ENCODE measurements at regions not wholly inside any gene's neighbourhood (a gene's known extent, or its start where the extent isn't known, plus 50 kb on each side); places are given as distances from the start of the nearest gene placed in this dataset.

GRCh38 chr3:113354307-113354706, 87.0 kb downstream of the CFAP44 start:
- 87 to 100% methylated on average over 1 of the region's 1 CpG for WGBS, 2 experiments (ENCODE audit: insufficient coverage in 1 of 2, insufficient read length in 1 of 2)

GRCh38 chr3:113353678-113354077, 87.6 kb downstream of the CFAP44 start:
- H3K36me3 ChIP-seq (ENCODE audit: control insufficient read depth, insufficient read depth, low read length), result no peaks in the 10 kb centered on the region
- H3K27me3 ChIP-seq (ENCODE audit: control insufficient read depth, insufficient read depth, low read length, poor library complexity, severe bottlenecking), result no peaks in the 10 kb centered on the region
- Mint-ChIP-seq H3K36me3 (ENCODE audit: low read depth) (no peaks in the 10 kb centered on the region), H3K27ac (no peak overlapping the region), H3K4me3 (no peak overlapping the region), H3K4me1 (no peaks in the 10 kb centered on the region), H3K9me3 (peaks cover 15% of the 10 kb centered on the region), H3K27me3 (ENCODE audit: insufficient read depth) (no peaks in the 10 kb centered on the region)
- peaks cover 21% of the 10 kb centered on the region for H3K9me3 ChIP-seq (ENCODE audit: control insufficient read depth, low read length)
- WGBS, 2 experiments (ENCODE audit: insufficient coverage in 1 of 2, insufficient read length in 1 of 2), result 64 to 75% methylated on average over 1 of the region's 1 CpG
- H3K27ac ChIP-seq (ENCODE audit: low read depth, low read length), result no peak overlapping the region
- H3K4me3 ChIP-seq (ENCODE audit: low read length), result no peak overlapping the region
- no peak for DNase-seq
- H3K9ac ChIP-seq (ENCODE audit: extremely low read depth, low read length, poor library complexity, severe bottlenecking), result no peak overlapping the region
- peaks cover 5% of the 10 kb centered on the region for H3K4me1 ChIP-seq (ENCODE audit: control insufficient read depth, insufficient read depth, low read length)
- TF ChIP-seq CTCF (conservative IDR thresholded peaks at IDR 0.05), result no peak

More at GRCh38 chr3:113354307-113354706, 87.0 kb downstream of the CFAP44 start:
- Histone ChIP-seq H3K9ac (ENCODE audit: extremely low read depth, low read length, poor library complexity, severe bottlenecking) (no peak overlapping the region), H3K9me3 (ENCODE audit: control insufficient read depth, low read length) (peaks cover 18% of the 10 kb centered on the region), H3K27ac (ENCODE audit: low read depth, low read length) (no peak overlapping the region), H3K4me3 (ENCODE audit: low read length) (no peak overlapping the region), H3K4me1 (ENCODE audit: control insufficient read depth, insufficient read depth, low read length) (peaks cover 3% of the 10 kb centered on the region), H3K36me3 (ENCODE audit: control insufficient read depth, insufficient read depth, low read length) (no peaks in the 10 kb centered on the region), H3K27me3 (ENCODE audit: control insufficient read depth, insufficient read depth, low read length, poor library complexity, severe bottlenecking) (no peaks in the 10 kb centered on the region)
- H3K4me1 Mint-ChIP-seq, result no peaks in the 10 kb centered on the region
- DNase-seq, result no peak
- no peaks in the 10 kb centered on the region for H3K27me3 Mint-ChIP-seq (ENCODE audit: insufficient read depth)
- H3K9me3 Mint-ChIP-seq, result peaks cover 10% of the 10 kb centered on the region
- H3K4me3 Mint-ChIP-seq, result no peak overlapping the region
- H3K27ac Mint-ChIP-seq, result no peak overlapping the region
- no peak for TF ChIP-seq CTCF (conservative IDR thresholded peaks at IDR 0.05)
- H3K36me3 Mint-ChIP-seq (ENCODE audit: low read depth), result no peaks in the 10 kb centered on the region

GRCh38 chr3:113340785-113341184, 100.5 kb downstream of the CFAP44 start:
- H3K4me1 ChIP-seq (ENCODE audit: control insufficient read depth, insufficient read depth, low read length), result no peaks in the 10 kb centered on the region
- no peak overlapping the region for H3K4me3 ChIP-seq (ENCODE audit: low read length)
- H3K36me3 ChIP-seq (ENCODE audit: control insufficient read depth, insufficient read depth, low read length), result no peaks in the 10 kb centered on the region
- H3K9me3 ChIP-seq (ENCODE audit: control insufficient read depth, low read length), result peaks cover 1% of the 10 kb centered on the region
- Mint-ChIP-seq H3K4me3 (no peak overlapping the region), H3K27me3 (ENCODE audit: insufficient read depth) (no peaks in the 10 kb centered on the region), H3K4me1 (no peaks in the 10 kb centered on the region), H3K27ac (no peak overlapping the region), H3K9me3 (peaks cover 1% of the 10 kb centered on the region), H3K36me3 (ENCODE audit: low read depth) (no peaks in the 10 kb centered on the region)
- TF ChIP-seq CTCF (conservative IDR thresholded peaks at IDR 0.05), result no peak
- DNase-seq, result no peak
- no peak overlapping the region for H3K9ac ChIP-seq (ENCODE audit: extremely low read depth, low read length, poor library complexity, severe bottlenecking)
- H3K27me3 ChIP-seq (ENCODE audit: control insufficient read depth, insufficient read depth, low read length, poor library complexity, severe bottlenecking), result no peaks in the 10 kb centered on the region
- no peak overlapping the region for H3K27ac ChIP-seq (ENCODE audit: low read depth, low read length)
- 93 to 95% methylated on average over 6 to 9 of the region's 9 CpGs for WGBS, 2 experiments (ENCODE audit: insufficient coverage in 1 of 2, insufficient read length in 1 of 2)

All from endodermal cell (in vitro differentiated cells).